HUES64 (cell line): ENCODE measurements at regions not wholly inside any gene's neighbourhood (a gene's known extent, or its start where the extent isn't known, plus 50 kb on each side); places are given as distances from the start of the nearest gene placed in this dataset.
"Not testable (repeated sequence)": the region's sequence is repeated elsewhere in the genome, so short reads cannot be mapped to it uniquely, and the experiment has no call there.

Experiments used
- H3K27ac ChIP-seq: 2 replicates; pipeline ENCODE4 v1.7.0; 2013; ENCODE audit warnings: low read depth, low read length, inconsistent platforms
- H3K27me3 ChIP-seq: 2 replicates; pipeline ENCODE4 v1.6.1; 2013; ENCODE audit warnings: mild to moderate bottlenecking, low read length; ENCODE audit not compliant: insufficient read depth
- H3K36me3 ChIP-seq: 2 replicates; pipeline ENCODE4 v1.6.1; 2013; ENCODE audit warnings: mild to moderate bottlenecking, low read length; ENCODE audit not compliant: insufficient read depth
- H3K4me1 ChIP-seq: 2 replicates; pipeline ENCODE4 v1.6.1; 2013; ENCODE audit warnings: mild to moderate bottlenecking, low read length, moderate library complexity; ENCODE audit not compliant: insufficient read depth
- H3K4me3 ChIP-seq: 2 replicates; pipeline ENCODE4 v1.5.1; 2013; ENCODE audit warnings: mild to moderate bottlenecking, low read length, moderate library complexity
- H3K9ac ChIP-seq: 2 replicates; pipeline ENCODE4 v1.6.1; 2013; ENCODE audit warnings: mild to moderate bottlenecking, low read depth, low read length
- H3K9me3 ChIP-seq: 2 replicates; pipeline ENCODE4 v1.6.1; 2013; ENCODE audit warnings: low read depth, low read length; ENCODE audit not compliant: insufficient read depth
- WGBS: fragments of 150-250, 120-280 bp; methylation state at CpG from one replicate; pipeline ENCODE4 v1.1.7; 2013; ENCODE audit warnings: missing lambda C conversion rate; 5-methylcytosine and 5-hydroxymethylcytosine counted together

- Histone ChIP-seq H3K4me1 (peaks cover 12% of the 10 kb centered on the region), H3K4me3 (no peak overlapping the region), H3K27ac (no peak overlapping the region), H3K9ac (no peak overlapping the region), H3K27me3 (no peaks in the 10 kb centered on the region), H3K36me3 (no peaks in the 10 kb centered on the region), H3K9me3 (peaks cover 11% of the 10 kb centered on the region)
- 76% methylated on average over 6 of the region's 7 CpGs for WGBS
These were observed 141.3 kb upstream of the FZD8 start for GRCh38 chr10:35783305-35783838.

GRCh38 chr10:35781643-35782035 is 139.5 kb upstream of the FZD8 start:
- Histone ChIP-seq H3K27ac (no peak overlapping the region), H3K9me3 (no peaks in the 10 kb centered on the region), H3K4me1 (peaks cover 12% of the 10 kb centered on the region), H3K4me3 (no peak overlapping the region), H3K36me3 (no peaks in the 10 kb centered on the region), H3K9ac (no peak overlapping the region), H3K27me3 (no peaks in the 10 kb centered on the region)
- 53% methylated on average over 5 of the region's 5 CpGs for WGBS

GRCh38 chr10:35780970-35781642 is 139.0 kb upstream of the FZD8 start:
- 82% methylated on average over 2 of the region's 2 CpGs for WGBS
- no peak overlapping the region for H3K9ac ChIP-seq
- H3K27ac ChIP-seq = no peak overlapping the region

GRCh38 chr10:35778306-35778705 is 136.2 kb upstream of the FZD8 start:
- no peak overlapping the region for H3K4me3 ChIP-seq
- H3K9ac ChIP-seq = no peak overlapping the region
- H3K27me3 ChIP-seq = no peaks in the 10 kb centered on the region
- 88% methylated on average over 6 of the region's 6 CpGs for WGBS
- H3K36me3 ChIP-seq = no peaks in the 10 kb centered on the region
- no peak overlapping the region for H3K27ac ChIP-seq
- H3K4me1 ChIP-seq = peaks cover 3% of the 10 kb centered on the region
- H3K9me3 ChIP-seq = no peaks in the 10 kb centered on the region

More at GRCh38 chr10:35780970-35781642, 139.0 kb upstream of the FZD8 start:
- no peaks in the 10 kb centered on the region for H3K27me3 ChIP-seq
- no peaks in the 10 kb centered on the region for H3K36me3 ChIP-seq
- no peak overlapping the region for H3K4me3 ChIP-seq
- H3K4me1 ChIP-seq = peaks cover 12% of the 10 kb centered on the region
- no peaks in the 10 kb centered on the region for H3K9me3 ChIP-seq

GRCh38 chr10:35776557-35776956 is 134.5 kb upstream of the FZD8 start:
- not testable (repeated sequence) for H3K27me3 ChIP-seq, H3K4me3 ChIP-seq, H3K36me3 ChIP-seq, H3K4me1 ChIP-seq, H3K9ac ChIP-seq, H3K9me3 ChIP-seq, H3K27ac ChIP-seq

- no peak overlapping the region for H3K9ac ChIP-seq
- H3K27ac ChIP-seq = no peak overlapping the region
- H3K27me3 ChIP-seq = no peaks in the 10 kb centered on the region
- H3K36me3 ChIP-seq = no peaks in the 10 kb centered on the region
- no peaks in the 10 kb centered on the region for H3K4me1 ChIP-seq
- H3K9me3 ChIP-seq = no peaks in the 10 kb centered on the region
- 92% methylated on average over 3 of the region's 3 CpGs for WGBS
- no peak overlapping the region for H3K4me3 ChIP-seq
These were observed 132.0 kb upstream of the FZD8 start for GRCh38 chr10:35774109-35774508.

GRCh38 chr10:35770817-35771355 is 128.8 kb upstream of the FZD8 start:
- 76% methylated on average over 4 of the region's 4 CpGs for WGBS
- no peaks in the 10 kb centered on the region for H3K27me3 ChIP-seq
- no peaks in the 10 kb centered on the region for H3K9me3 ChIP-seq
- no peak overlapping the region for H3K27ac ChIP-seq
- H3K4me3 ChIP-seq = no peak overlapping the region
- H3K4me1 ChIP-seq = no peaks in the 10 kb centered on the region
- H3K9ac ChIP-seq = no peak overlapping the region
- H3K36me3 ChIP-seq = no peaks in the 10 kb centered on the region

GRCh38 chr10:35769795-35770194 is 127.7 kb upstream of the FZD8 start:
- Histone ChIP-seq H3K36me3 (no peaks in the 10 kb centered on the region), H3K4me1 (peaks cover 8% of the 10 kb centered on the region; the same call in 1 of the 2 replicates), H3K9me3 (no peaks in the 10 kb centered on the region), H3K4me3 (no peak overlapping the region), H3K27me3 (no peaks in the 10 kb centered on the region), H3K27ac (no peak overlapping the region), H3K9ac (no peak overlapping the region)

GRCh38 chr10:35768731-35769130 is 126.6 kb upstream of the FZD8 start:
- H3K36me3 ChIP-seq = no peaks in the 10 kb centered on the region
- H3K9me3 ChIP-seq = no peaks in the 10 kb centered on the region
- H3K27me3 ChIP-seq = no peaks in the 10 kb centered on the region
- H3K4me3 ChIP-seq = no peak overlapping the region
- WGBS = 89% methylated on average over 5 of the region's 6 CpGs
- no peak overlapping the region for H3K27ac ChIP-seq
- H3K9ac ChIP-seq = no peak overlapping the region
- H3K4me1 ChIP-seq = peaks cover 10% of the 10 kb centered on the region; the same call in 1 of the 2 replicates

- H3K9me3 ChIP-seq = no peaks in the 10 kb centered on the region
- H3K27ac ChIP-seq = no peak overlapping the region
- no peaks in the 10 kb centered on the region for H3K36me3 ChIP-seq
- no peaks in the 10 kb centered on the region for H3K27me3 ChIP-seq
- WGBS = 96% methylated on average over 4 of the region's 5 CpGs
- peaks cover 10% of the 10 kb centered on the region; the same call in 1 of the 2 replicates for H3K4me1 ChIP-seq
- H3K4me3 ChIP-seq = no peak overlapping the region
- no peak overlapping the region for H3K9ac ChIP-seq
These were observed 125.9 kb upstream of the FZD8 start for GRCh38 chr10:35768011-35768410.

GRCh38 chr10:35765996-35766395 is 123.9 kb upstream of the FZD8 start:
- H3K27ac ChIP-seq = no peak overlapping the region
- H3K9ac ChIP-seq = no peak overlapping the region
- peaks cover 10% of the 10 kb centered on the region; the same call in 1 of the 2 replicates for H3K4me1 ChIP-seq
- H3K4me3 ChIP-seq = no peak overlapping the region
- H3K9me3 ChIP-seq = no peaks in the 10 kb centered on the region
- no peaks in the 10 kb centered on the region for H3K27me3 ChIP-seq
- 97% methylated on average over 3 of the region's 4 CpGs for WGBS
- no peaks in the 10 kb centered on the region for H3K36me3 ChIP-seq
